SU-DHL-6 (cell line): ENCODE measurements at regions not wholly inside any gene's neighbourhood (a gene's known extent, or its start where the extent isn't known, plus 50 kb on each side); places are given as distances from the start of the nearest gene placed in this dataset.

Experiments
- EZH2phosphoT487 ChIP-seq: fragments of 200-600 bp; sonication (generic), shearing (Covaris generic); conservative IDR thresholded peaks from 2 replicates; pipeline ENCODE4 v1.6.1; 2018; ENCODE audit warnings: mild to moderate bottlenecking, antibody characterized with exemption, low read length, moderate library complexity, mixed read lengths
- TF ChIP-seq, protein P1 (sequence below): fragments of 200-600 bp; sonication (generic); IDR thresholded peaks from one replicate; pipeline ENCODE4 v1.5.1; 2017; ENCODE audit warnings: antibody characterized with exemption, mild to moderate bottlenecking, low read length, moderate library complexity; ENCODE audit not compliant: insufficient read depth, poor library complexity, severe bottlenecking

DNA sequence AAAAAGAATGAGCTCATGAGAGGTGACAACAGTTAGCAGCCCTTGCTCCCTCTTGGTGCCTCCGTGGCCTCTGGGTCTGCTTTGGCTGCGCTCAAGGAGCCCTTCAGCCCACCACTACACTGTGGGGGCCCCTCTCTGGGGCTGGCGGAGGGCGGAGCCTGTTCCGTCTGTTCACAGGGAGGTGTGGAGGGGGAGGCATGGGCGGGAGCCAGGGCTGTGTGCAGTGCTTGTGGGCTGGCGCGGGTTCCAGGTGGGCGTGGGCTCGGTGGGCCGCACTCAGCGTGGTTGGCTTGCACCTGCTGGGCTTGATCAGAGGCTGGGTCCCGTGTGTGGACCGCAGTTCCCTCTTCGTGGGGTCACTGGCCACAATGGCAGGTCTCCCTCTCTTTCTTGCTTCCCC is 953.4 kb upstream of the PRR20A start:
- TF ChIP-seq, protein P1, sequence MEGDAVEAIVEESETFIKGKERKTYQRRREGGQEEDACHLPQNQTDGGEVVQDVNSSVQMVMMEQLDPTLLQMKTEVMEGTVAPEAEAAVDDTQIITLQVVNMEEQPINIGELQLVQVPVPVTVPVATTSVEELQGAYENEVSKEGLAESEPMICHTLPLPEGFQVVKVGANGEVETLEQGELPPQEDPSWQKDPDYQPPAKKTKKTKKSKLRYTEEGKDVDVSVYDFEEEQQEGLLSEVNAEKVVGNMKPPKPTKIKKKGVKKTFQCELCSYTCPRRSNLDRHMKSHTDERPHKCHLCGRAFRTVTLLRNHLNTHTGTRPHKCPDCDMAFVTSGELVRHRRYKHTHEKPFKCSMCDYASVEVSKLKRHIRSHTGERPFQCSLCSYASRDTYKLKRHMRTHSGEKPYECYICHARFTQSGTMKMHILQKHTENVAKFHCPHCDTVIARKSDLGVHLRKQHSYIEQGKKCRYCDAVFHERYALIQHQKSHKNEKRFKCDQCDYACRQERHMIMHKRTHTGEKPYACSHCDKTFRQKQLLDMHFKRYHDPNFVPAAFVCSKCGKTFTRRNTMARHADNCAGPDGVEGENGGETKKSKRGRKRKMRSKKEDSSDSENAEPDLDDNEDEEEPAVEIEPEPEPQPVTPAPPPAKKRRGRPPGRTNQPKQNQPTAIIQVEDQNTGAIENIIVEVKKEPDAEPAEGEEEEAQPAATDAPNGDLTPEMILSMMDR, result no peak
- TF ChIP-seq EZH2phosphoT487, result no peak
